Stimulated activated CD4-positive, alpha-beta T cell treated with anti-CD3 and anti-CD28 coated beads, Interleukin-4, amount 100 ng/mL, for 48 hours (primary cell): ENCODE measurements at regions not wholly inside any gene's neighbourhood (a gene's known extent, or its start where the extent isn't known, plus 50 kb on each side); places are given as distances from the start of the nearest gene placed in this dataset.

Experiments
- DNase-seq, 2 donors: peaks; one replicate each; pipeline ENCODE4 v3.0.0-alpha.2; 2020; ENCODE audit warnings: low read depth in 2 of 2

GRCh38 chr13:30126903-30127428, 180.4 kb downstream of the KATNAL1 start:
- no peak for DNase-seq

- no peak for DNase-seq
Observed at GRCh38 chr13:30125422-30126073, 181.8 kb downstream of the KATNAL1 start.

- DNase-seq: no peak
Observed at GRCh38 chr13:30124131-30124768, 183.1 kb downstream of the KATNAL1 start.

GRCh38 chr13:30123575-30123974, 183.8 kb downstream of the KATNAL1 start:
- no peak for DNase-seq

GRCh38 chr13:30121666-30122065, 185.7 kb downstream of the KATNAL1 start:
- no peak for DNase-seq

- DNase-seq: no peak
Observed at GRCh38 chr13:30121244-30121643, 186.1 kb downstream of the KATNAL1 start.

GRCh38 chr13:30120133-30120822, 187.1 kb downstream of the KATNAL1 start:
- no peak for DNase-seq

- DNase-seq: no peak
Observed at GRCh38 chr13:30119476-30119875, 187.9 kb downstream of the KATNAL1 start.

GRCh38 chr13:30116379-30116778, 191.0 kb downstream of the KATNAL1 start:
- no peak for DNase-seq

GRCh38 chr13:30115257-30115600, 192.1 kb downstream of the KATNAL1 start:
- no peak for DNase-seq

- DNase-seq: peak; percentile 89 to 96
Observed at GRCh38 chr13:30114571-30115256, 192.6 kb downstream of the KATNAL1 start.

GRCh38 chr13:30113983-30114570, 193.3 kb downstream of the KATNAL1 start:
- DNase-seq: no peak

GRCh38 chr13:30113551-30113950, 193.8 kb downstream of the KATNAL1 start:
- no peak for DNase-seq

GRCh38 chr13:30112602-30113435, 194.5 kb downstream of the KATNAL1 start:
- peak; percentile 74 to 75 for DNase-seq

- DNase-seq: no peak
Observed at GRCh38 chr13:30111810-30112209, 195.5 kb downstream of the KATNAL1 start.

GRCh38 chr13:30110301-30111070, 196.9 kb downstream of the KATNAL1 start:
- no peak for DNase-seq

- DNase-seq: no peak
Observed at GRCh38 chr13:30109471-30110135, 197.7 kb downstream of the KATNAL1 start.

GRCh38 chr13:30108913-30109237, 198.5 kb downstream of the KATNAL1 start:
- DNase-seq: no peak

- DNase-seq: no peak
Observed at GRCh38 chr13:30108216-30108912, 199.0 kb downstream of the KATNAL1 start.
